NCI-H146 treated with DMSO at 0.1 percent for 48 hours (cell line): ENCODE measurements at regions not wholly inside any gene's neighbourhood (a gene's known extent, or its start where the extent isn't known, plus 50 kb on each side); places are given as distances from the start of the nearest gene placed in this dataset.
"Not testable (repeated sequence)": the region's sequence is repeated elsewhere in the genome, so short reads cannot be mapped to it uniquely, and the experiment has no call there.

Experiments
- DNase-seq: peaks from one replicate; lab custom pipeline; 2025; ENCODE audit not compliant: unreplicated experiment; lab: John Stamatoyannopoulos, UW

- no peak for DNase-seq
Observed at GRCh38 chr21:35811191-35811806, 249.0 kb downstream of the SETD4 start.

DNA sequence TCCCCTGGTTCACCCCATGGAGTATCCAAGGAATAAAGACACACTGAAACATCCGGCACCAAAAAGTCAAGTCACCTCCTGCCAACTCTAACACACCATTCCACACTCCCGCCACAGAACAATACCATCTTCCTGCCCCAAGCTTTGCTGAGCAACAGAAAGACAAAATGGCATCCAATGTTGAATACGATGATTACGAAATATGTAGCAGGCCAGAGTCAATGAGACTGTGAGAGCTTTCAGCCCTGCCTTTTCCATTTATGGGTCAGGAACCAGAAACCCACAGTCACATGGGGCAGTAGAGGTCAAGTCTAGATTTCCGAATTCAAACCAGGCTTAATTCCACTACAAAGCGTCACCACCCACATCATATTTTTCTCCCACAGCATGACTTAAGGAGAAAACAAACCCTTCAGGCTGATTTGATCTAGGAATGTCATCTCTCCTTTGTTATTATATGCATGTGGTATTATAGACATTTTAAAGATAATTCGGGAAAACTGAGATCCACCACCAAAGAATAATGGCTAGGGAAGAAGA, 249.8 kb downstream of the SETD4 start:
- DNase-seq = no peak

DNA sequence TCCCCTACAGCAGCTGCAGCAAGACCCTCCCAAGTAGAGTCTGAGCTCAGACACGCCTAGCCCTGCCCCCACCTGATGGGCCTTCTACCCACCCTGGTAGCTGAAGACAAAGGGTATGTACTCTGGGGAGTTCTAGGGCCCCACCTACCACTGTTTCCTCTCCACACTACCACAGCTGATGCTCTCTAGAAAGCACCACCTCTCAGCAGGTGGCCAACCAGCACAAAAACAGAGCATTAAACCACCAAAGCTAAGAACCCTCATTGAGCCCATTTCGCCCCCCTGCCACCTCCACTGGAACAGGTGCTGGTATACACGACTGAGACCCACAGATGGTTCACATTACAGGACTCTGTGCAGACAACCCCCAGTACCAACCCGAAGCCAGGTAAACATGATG, 258.9 kb downstream of the SETD4 start:
- peak; percentile 10 for DNase-seq

GRCh38 chr21:35800796-35801385, 259.4 kb downstream of the SETD4 start:
- not testable (repeated sequence) for DNase-seq

DNA sequence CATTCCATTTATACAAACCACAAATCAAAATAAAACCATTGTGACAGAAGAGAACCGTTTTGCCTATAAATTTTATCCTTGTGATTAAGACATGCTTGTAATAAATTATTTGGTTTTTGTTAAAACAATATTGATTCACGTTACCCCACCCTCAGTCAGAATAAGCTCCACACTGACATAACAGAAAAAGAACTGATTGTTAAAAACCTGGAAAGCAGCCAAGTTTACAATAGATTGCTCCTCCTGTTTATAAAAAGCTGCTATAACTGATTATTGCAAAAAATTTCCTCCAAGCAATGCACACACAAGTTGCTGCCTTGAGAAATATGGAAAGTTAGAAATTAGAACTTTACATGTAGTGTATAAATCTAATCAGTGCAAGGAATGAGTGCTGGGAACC, 263.5 kb downstream of the SETD4 start:
- DNase-seq = peak; percentile 25

DNA sequence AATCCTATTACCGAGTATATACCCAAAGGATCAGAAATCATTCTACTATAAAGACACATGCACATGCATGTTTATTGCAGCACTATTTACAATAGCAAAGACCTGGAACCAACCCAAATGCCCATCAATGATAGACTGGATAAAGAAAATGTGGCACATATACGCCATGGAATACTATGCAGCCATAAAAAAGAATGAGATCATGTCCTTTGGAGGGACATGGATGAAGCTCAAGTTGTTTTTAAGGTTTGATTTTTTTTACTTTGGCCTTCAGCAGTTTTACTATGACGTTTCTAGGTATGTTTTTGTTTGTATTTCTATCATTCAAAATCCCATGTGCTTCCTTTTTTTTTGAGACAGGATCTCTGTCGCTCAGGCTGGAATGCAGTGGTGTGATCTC, 265.8 kb downstream of the SETD4 start:
- not testable (repeated sequence) for DNase-seq

- no peak for DNase-seq
Observed at GRCh38 chr21:35792569-35793305, 267.6 kb downstream of the SETD4 start.

DNA sequence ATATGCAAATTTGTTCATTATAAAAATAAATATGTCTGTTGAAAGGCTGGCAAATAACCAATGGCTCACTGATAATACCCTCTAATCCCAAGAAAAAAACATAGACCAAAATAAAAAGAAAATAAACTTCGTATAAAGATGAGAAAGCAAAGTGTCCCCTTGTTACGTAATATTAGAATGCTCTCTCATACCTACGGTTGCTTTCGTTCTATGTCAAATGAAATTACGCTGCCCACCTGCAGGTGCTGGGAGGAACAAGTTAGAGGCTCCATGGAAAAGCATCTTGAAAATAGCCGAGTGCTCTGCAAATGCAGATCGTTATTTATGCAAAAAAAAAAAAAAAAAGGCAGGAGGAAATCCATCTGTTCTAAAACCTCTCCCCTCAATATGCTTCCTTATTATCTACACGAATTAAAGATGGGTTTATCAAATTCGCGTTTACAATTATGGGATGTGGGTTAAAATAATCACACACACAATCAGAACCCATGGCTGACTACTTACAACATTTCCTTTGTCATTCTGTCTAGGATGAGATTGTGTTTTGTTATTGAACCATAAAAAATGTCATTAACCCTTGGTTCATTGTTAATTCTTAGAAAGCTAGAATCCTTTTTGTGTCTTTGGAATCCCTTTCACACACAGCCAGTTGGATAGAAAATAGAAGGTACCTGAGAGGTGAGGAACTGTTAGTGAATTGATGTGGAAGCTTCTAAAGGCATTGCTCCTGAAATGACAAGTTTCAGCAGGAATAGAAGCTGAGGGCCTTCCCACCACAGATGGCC, 268.6 kb downstream of the SETD4 start:
- no peak for DNase-seq

GRCh38 chr21:35783721-35784120, 276.6 kb downstream of the SETD4 start:
- no peak for DNase-seq

GRCh38 chr21:35782667-35783066, 277.7 kb downstream of the SETD4 start:
- DNase-seq = no peak

- no peak for DNase-seq
Observed at GRCh38 chr21:35780983-35781382, 279.3 kb downstream of the SETD4 start.

DNA sequence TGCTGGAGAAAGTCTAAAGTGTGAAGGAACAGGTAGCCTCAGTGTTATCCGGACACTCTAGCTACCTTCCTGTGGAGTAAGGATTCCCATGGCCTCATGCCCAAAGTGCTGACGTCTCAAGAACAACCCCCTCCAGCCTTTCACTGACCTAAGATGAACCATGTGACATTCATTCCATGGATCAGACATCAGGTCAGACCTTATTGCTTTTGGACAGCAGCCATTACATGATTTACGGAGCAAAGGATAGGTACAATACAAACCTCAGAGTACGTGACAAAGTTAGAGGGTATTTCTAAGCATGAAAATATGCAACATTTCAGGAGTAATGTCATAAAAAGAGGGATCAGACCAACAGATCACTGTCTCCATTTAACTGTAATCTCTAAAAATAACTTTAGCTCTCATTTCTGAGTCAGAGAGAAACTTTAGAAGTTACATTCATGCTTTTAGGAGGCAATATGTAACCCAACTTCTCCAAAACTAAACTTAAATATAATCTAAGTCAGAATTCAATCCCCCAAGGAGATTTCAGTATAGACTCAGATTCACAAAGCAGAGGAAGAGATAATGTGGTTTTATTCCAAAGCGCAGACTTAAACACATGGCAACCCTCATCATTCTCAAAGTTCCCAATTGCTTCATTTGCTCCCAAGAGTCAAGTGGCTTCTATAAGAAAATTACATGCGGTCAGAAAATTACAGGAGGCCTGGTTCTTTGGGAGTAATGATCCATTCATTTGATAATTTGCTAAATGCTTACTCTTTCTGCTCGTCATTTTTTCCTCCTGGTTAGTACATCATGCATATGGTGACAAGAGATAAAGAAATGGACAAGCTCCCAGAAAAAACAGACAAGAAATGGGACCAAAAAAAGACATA, 280.4 kb downstream of the SETD4 start:
- DNase-seq = no peak

DNA sequence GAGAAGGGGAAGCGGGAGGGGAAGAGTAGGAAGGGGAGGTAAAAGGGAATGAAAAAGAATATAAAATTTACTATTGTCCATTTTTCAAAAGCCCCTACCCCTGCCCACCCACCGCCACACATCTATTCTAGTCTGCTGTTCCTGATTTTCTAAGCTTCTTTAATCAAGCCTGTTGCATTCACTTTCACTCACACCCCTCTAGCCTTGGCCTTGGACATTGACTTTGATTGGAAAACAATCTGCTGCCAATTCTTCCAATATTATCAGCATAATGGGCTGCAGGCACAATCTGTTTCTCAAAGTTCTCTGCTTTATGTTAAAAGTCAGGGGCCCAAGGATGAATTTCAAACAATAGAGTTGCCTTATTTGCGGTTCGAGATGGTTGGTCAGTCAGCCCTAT, 281.2 kb downstream of the SETD4 start:
- no peak for DNase-seq

- DNase-seq = no peak
Observed at GRCh38 chr21:35777081-35777480, 283.2 kb downstream of the SETD4 start.

- no peak for DNase-seq
Observed at GRCh38 chr21:35775778-35776544, 284.4 kb downstream of the SETD4 start.

DNA sequence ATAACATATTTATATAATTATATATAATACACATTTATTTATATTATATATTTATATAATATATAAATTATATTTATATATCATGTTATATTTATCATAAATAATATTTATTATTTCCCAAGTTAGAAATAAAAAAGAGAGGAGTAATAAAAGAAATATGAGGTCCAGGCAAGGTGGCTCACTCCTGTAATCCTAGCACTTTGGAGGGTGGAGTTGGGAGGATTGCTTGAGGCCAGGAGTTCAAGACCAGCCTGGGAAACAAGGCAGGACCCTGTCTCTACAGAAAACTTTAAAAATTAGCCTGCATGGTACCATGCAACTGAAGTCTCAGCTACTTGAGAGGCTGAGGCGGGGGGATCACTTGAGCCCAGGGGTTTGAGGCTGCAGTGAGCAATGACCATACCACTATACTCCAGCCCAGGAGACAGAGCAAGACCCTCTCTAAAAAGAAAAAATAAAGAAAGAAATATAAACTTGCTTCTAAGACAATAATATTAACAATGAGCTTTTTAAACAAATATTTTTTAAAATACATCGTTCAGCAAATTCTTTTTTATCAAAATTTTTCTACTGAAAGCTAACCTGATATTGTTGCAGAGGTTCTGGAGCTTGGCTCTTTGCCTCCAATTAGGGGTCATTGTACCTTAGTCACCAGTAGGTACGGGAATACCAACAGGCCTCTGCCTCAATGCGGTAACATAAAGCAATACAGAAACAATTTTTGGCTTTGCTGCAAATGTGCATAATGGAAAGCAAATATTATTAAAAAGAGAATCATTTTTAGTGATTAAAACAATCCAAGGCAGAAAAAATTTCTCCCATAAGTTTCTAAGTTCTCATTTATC, 290.0 kb downstream of the SETD4 start:
- DNase-seq = no peak

GRCh38 chr21:35768187-35768586, 292.1 kb downstream of the SETD4 start:
- no peak for DNase-seq

- DNase-seq = no peak
Observed at GRCh38 chr21:35764586-35764985, 295.7 kb downstream of the SETD4 start.

- no peak for DNase-seq
Observed at GRCh38 chr21:35764077-35764476, 296.2 kb downstream of the SETD4 start.
